LoVo (cell line): ENCODE measurements at regions not wholly inside any gene's neighbourhood (a gene's known extent, or its start where the extent isn't known, plus 50 kb on each side); places are given as distances from the start of the nearest gene placed in this dataset.
A peak's percentile ranks its signal among the peaks of the same experiment; 100 is the strongest.

Experiments used
- DNase-seq: peaks from one replicate; pipeline ENCODE4 v3.0.0-alpha.2; 2016; ENCODE audit warnings: low spot score

DNA sequence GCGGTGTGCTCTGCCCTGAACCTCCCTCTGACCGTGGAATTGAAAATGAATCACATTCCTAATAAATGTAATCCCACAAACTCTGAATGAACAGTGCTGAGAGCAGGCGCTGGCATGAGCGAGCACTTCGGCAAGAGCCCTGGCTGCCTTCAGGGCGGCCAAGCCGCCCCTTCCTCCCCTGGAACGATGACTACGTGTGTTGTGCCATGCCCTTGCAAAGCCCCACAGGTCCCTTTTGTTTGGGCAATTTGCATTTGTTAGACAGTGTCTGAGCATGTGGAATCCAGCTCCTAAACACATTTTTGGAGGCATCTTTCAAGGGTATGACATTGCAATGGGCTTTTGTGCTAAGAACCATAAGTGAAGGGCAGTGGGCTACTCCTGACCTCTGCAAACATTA lies 95.6 kb upstream of the MKI67 start:
- DNase-seq, result no peak

DNA sequence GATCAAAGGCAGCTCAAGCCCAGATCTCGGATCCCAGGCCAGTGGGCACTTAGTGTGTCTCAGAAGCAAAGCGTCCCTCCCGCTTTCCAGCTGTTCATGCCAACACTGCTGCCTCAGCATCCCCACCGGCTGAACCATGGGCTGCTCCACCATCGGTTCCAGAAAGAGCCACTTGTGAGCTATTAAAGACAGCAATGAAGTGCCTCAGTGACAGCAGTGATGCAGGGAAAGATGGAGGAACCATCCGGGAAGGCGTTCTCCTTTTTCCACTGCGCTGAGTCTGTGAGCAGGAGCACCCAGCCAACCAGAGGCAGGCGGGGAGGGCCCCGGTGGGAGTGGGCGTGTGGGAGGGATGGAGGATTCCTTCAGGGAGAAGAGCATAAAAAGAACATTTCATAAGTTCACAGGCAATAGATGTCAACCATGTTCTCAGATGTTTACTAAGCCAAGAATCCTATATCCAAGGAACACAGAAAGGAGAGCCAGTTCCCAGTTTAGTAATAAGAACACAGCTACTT lies 96.2 kb upstream of the MKI67 start:
- DNase-seq, result no peak

DNA sequence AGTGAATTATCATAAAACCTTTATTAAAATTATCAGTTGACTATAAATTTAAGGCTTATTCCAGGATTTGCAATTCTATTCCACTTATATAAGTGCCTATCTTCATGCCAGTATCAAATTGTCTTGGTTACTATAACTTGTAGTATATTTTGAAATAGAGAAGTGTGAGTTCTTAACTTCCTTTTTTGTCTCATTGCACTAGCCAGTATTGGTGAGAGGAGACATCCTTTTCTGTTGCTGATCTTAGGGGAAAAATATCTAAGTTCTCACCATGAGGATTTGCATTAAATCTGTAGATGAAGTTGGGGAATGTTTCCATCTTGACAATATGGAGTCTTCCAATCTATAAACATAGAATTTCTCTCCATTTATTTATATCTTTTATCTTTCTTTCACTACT lies 104.2 kb upstream of the MKI67 start:
- no peak for DNase-seq

DNA sequence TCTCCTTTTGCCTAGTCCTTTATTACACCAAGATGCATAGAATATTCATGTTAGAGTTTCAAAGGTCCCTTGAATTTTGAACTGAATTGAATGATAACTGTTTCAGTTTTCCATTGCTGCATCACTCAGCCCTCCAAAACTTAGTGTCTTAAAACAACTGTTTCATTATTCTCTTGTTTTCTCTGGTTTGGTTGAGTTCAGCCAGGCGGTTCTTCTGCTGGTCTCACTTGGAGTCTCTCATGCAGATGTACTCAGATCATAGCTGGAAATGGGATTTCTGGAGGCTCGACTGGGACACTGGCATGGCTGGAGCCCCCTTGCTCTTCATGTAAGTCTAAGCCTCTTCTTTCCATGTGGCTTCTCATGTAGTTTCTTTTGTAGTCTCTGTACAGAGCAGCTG lies 107.2 kb upstream of the MKI67 start:
- DNase-seq, result no peak

DNA sequence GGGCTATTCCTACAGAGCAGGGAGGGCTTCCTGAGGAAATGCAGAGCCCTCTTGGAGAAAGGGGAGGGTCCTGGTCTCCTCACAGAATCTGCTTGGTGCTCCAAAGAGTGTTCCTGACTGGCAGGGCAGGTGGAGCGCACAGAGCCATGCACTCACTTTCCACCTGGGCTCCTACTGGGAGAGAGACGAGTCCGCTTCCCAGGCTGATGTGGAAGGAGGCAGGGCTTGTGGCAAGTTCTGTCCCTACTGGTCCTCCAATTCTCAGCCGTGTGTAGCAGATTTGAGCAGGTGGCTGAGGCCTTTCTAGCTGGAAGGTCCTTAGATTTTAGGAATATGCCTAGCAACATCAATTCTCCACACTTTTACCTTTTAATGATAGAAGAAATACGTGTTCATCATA lies 111.5 kb upstream of the MKI67 start:
- DNase-seq, result no peak

DNA sequence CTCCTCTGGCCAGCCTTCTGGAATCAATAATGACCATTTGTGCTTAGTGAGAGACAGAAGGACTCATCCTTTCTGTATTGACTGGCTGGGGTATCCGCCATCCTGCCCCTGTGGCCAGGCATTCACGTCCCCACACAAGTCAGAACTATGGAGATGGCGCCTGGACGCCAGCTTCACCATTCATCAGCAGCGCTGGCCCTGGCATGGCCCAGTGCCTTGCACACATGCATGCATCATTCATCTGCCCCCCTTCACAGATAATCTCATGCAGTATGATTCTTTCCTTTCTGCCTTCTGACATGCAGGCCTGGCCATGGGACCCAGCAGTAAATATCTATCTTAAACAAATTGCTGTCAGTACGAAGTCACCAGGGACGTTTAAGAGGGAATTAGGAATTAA lies 114.8 kb upstream of the MKI67 start:
- DNase-seq, result no peak

DNA sequence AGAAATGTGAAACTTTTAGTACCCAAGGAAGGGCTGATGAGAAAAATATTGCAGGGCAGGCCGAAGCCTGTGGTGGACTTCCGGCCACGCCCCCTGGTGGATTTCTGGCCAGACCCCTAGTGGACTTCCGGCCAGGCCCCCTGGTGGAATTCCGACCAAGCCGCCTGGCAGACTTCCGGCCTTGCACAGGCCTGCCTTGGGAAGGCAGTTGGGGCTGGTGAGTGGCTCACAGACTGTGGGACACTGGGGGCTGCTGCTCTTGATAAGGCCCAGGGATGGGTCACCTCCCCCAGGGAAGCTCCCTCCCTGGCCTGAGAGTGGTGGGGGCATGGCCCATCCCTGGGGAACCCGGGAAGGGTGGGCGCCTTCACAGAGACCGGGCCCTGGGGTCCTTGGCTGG lies 116.4 kb upstream of the MKI67 start:
- no peak for DNase-seq

DNA sequence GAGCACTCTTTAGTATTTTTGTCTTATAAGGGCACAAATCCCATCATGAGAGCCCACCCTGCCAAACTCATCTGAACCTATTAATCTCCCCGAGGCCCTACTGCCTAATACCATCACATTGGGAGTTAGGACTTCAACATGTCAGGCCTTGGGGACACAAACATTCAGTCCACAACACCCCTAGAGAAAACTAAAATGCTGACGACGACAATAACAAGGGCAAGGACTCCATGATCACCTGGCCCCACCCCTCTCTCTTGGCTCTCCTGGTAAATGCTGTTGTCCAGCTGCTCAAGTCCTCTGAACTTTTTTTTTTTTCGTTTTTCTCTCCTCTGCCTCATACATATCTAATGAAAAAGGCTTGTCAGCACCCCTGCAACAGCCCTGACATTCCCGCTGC lies 118.8 kb upstream of the MKI67 start:
- no peak for DNase-seq

DNA sequence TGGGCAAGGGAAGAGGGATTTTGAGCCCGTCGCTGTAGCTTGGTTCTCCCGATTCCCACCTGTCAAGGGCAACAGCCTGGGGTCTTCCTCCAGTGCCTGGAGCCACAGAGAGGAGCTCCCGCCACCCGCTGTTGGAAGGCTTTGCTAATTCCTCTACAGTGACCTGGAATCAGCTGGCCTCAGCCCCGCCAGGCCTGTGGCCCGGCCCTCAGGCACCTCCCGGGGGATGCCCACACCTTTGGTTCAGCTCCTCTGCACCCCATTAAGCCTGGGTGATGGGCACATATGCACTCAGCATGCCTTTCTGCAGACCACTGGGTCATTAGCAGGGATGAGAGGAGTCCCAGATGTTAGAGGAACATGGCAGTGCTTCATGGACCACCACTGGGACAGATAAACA lies 121.4 kb upstream of the MKI67 start:
- DNase-seq, result no peak

DNA sequence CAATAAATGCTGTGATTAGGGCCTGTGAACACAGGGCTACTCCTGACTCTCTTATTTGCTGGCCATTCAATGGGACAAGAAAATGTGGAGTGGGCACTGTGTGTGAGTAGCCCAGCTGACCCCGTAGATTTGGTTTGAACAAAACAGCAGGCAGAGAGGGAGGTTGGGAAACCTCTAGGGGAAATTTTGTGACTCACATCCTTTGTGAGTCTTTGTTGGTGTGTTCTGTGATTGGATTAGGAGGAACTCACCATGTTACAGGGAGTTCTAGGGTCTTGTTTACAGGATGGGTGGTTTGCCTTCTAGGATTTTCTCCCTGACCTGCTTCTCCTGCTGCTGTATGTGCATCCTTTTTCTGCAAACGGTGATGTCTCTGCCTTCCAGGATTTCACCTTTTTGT lies 128.3 kb upstream of the MKI67 start:
- no peak for DNase-seq

DNA sequence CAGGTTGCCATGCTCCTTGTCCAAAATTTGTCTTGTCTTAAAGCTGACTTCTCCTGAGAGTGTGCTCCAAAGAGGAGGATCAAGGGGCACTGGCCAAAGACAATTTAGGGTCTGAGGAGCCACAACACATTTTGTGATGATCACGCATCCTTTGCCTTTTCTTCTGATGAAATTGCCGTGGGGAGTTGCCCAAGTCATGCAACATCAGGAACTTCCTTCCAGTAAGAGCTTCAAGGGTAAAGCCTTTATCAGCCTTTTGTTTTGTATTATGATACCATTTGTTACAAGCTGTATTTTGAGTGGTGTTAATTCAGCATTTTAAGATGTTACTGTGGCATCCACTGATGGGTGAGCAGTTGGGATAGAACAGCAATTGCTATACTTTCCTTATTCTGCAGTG lies 131.2 kb upstream of the MKI67 start:
- no peak for DNase-seq

DNA sequence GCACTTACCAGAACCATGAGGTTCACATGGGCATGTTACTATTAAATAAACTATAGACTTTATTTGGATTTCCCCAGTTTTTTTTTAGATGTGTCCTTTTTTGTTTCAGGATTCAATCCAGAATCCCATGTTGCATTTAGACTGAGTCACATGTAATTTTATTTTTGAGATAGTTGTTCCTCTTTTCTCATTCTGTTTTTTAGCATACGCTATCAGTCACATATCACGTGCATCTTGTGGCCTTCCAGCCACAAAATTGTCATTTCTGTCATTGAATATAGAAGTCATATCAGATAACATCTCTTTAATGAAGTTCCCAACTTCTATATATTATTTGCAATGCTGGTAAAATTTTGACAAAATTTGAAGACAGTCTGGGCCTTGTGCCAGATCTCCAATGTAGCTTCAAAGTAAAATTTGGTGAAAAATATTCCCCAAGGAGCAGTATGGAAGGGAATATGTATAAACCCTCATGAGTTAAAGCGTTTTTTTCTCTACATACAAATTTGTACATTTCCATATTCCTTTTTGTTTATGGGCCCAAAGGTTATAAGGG lies 132.3 kb upstream of the MKI67 start:
- DNase-seq, result no peak

DNA sequence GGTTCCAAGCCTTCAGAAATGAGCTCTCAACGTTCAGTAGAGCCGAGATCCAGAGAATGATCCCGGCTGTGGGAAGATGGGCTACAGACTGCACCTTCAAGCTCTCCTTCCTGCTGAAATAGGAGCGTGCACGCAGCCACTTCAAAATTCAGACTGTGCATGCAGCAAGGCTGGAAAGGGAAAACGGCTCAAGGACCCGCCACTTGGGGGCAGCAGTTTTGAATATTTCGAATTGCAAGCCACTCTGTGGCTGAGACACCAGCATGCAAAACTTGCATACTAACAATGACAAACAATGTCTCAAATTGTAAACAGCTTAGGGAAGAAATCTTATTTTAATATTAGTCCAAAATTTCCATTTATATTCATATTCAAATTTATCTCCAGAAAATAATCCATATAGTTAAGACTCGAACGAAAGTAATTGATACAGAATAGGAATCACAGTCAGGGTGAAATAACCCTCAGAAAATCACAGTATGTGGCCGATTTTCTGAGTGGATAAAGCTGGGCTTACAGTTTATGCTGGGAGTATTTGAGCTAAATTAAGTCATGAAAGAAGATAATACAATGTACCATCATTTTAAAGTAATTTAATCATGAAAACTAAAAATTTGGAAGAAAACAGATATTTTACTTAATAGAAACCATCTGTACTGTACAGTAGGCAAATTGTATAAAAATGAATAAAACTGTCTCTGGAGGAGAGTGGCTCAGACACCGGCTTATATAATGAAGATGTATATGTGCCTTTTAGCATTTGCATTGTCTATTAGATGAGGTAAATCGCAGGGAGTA lies 137.9 kb upstream of the MKI67 start:
- peak; percentile 42 for DNase-seq

DNA sequence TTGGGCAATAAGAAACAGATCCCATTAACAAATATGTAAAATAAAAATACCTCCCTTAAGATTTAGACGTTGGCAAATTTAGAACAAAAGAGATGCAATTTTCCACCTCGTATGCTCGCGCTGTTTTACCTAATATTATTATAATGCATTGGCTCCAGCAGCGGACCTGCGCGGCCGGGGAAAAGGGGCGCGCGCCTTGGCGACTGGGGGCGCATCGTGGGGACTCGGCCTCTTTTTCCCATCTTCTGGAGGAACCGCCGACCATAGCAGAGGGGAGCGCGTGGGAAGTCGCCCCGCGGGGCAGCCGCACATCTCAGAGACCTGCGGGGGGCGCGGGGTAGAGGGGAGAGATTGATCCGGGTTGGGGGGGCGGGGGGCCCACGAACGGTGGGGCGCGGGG lies 139.4 kb upstream of the MKI67 start:
- DNase-seq, result no peak

DNA sequence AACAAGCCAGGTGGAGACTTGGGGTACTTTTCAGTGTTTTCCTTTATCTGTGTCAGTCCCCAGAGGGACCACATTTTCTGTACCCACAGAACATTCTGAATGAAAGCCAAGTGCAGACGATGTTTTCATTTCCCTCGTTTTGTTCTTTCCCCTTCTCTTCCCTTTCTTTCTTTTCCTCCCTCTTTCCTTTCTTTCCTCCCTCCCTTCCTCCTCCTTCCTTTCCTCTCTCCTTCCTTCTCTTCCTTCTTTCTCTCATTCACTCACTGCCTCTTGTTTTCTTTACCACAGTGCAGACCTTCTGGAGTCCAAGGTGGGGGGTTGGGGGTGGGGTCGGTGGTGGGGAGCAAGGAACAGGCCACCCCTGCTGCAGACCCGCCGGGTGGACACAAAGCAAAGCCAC lies 141.4 kb upstream of the MKI67 start:
- no peak for DNase-seq

DNA sequence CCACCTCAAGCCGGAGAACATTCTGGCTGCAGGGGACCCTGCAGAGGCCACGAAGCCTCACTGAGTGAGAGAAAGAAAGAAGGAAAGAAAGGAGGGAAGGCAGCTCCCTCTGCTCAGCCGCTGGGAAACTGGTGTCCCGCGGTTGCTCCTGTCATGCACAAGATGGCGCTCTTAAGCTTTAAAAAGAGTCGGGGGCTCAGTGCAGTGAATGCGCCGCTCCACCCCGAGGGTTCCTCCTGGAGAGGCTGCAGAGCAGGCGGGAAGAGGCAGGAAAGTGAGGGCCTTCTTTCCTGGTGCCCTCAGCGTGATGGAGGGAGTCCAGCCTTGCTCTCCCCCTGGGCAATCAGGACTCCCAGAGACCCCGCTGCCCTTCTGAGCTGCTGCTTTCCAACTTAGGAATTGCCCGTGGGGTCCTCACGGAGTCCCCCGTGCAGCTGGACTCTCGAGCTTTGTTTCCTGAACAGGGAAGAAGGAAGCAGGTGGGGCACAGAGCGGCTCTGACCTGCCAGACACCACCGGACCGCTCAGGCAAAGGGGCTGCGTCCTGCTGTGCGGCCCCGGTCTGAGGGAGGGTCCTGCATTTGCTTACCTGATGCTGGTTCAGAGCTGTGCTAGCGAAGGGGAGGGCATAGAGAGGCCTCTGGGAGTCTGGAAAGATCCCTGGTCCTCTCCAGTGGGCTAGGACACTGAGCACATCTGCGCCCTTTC lies 141.9 kb upstream of the MKI67 start:
- DNase-seq, result peak; percentile 6

DNA sequence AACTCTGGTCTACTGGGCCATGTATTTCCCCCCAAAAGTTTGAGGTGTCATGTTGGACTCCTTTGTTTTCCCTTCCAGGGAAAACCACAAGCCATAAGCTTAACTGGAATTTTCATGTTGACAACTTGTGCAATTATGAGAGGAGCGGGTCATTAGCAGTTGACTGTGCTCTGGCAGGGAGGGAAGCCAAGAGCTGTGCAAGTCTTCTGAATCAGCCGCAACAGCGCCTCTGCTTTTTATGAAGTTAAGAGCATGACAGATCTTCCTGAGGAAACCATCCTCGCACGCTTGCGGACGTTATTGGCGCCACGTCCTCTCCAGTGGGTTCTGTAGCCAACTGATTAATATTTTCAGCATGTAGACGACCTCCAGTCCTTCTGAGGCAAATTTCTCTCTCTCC lies 148.7 kb upstream of the MKI67 start:
- DNase-seq, result no peak

DNA sequence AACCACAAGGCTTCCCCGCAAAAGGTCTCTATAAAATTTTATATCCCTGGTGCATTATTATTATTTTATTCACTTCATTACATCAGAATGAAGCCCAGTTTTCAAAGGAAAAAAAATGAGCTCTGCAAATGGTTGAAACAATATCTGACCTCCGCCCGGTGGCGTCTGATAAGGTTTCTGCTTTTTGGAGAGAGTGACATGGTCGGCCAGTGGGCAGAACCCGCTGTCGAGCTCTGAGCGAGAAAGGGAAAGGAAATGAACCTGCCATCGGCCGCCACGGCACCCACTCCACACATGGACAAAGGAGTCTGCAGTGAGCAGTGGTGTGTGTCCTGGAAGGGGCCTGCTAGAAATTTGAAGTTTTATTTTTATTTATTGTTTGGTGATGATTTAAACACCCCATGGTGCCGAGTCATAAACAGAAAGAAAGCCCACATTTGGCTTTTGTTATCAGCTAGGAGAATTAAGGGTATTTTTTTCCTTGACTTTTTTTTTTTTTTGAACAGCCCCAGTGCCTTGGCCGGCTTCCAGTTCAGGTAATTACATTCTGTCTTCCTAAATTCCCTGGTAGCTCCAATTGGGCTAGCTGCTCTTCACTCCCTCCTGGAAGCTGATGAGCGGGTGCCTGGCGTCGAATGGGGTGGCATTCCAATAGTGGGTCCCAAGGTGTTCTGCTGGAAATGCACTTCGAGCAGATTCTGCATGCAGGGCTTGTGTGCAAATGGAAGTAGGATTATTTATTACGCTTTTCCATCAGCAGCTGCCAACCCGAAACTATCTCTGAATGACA lies 149.4 kb upstream of the MKI67 start:
- DNase-seq, result no peak

DNA sequence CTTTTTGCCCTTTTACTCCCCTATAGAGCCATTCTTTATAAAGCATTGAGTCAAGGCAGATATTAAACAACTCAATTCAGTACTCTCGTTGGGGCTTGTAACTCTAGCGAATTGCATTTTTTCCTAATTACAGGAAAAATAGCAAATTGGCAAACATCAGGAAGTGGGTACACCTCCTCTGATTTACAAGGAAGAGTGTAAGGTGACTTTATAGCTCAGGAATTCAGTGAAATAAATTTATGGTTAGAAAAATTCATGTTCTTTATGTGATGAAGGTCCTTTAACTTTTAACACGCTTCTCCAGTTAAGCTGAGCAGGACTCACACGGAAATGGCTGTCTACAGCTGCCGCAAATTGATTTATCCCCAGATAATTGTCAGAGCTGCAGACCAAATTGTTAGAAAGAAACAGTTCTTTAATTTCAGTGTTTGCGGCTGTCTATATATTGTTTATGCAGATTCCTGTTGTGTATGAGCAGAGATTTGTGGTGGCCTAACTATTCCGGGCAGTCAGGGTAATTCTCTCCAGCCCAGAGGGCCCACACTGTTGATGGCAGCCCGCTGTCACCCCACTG lies 151.1 kb upstream of the MKI67 start:
- no peak for DNase-seq

DNA sequence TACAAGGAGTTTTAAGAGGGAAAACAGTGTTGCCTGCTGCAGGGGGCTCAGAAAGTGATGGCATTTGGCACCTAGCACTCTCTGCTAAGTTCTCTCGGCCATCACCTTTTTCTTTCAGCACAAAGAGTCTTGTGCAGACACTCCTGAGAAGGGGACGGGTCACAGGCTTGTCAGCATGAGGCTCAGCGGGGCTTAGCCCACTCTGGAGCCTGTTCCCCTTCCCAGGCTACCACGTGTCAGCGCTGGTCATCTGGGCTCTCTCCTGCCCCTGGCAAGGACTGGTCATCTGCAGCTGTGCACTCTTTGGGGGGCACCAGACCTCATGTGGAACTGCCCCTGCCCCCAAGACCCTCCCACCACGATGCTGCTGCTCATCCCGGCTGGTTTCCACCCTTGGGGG lies 152.1 kb upstream of the MKI67 start:
- no peak for DNase-seq

DNA sequence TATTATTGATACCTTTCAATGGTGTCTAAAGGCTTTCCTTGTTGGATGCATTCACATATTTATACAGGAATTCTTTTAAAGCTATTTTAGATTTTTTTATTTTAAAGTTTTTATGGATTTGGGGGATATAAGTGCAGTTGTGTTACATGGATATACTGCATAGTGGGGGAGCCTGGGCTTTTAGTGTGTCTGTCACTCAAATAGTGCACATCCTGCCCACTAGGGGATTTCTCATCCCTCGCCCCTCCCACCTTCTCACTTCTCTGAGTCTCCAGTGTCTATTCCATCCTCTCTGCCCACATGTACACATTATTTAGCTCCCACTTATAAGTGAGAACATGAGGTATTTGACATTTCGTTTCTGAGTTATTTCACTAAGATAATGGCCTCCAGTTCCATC lies 154.0 kb upstream of the MKI67 start:
- DNase-seq, result no peak

DNA sequence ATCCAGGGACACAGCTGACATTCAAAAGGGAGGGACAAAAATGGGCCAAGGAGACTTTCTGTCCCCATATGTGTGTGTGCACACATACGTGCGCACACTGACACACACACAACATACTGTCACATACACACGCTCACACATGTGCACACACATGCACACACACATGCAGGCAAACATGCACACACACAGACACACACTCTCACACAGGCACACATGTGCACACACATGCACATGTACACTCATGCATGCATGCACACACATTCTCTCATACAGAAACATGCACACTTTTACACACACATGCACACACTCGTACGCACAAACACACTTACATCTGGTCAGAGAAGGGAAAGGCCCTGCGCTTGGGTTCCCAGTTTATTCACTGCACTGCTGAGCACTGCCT lies 155.1 kb upstream of the MKI67 start:
- no peak for DNase-seq
